Osteocyte (in vitro differentiated cells): ENCODE measurements at regions not wholly inside any gene's neighbourhood (a gene's known extent, or its start where the extent isn't known, plus 50 kb on each side); places are given as distances from the start of the nearest gene placed in this dataset.

Source experiments
- DNase-seq: peaks from one replicate; pipeline ENCODE4 v3.0.0; 2021; ENCODE audit warnings: mixed read lengths; ENCODE audit not compliant: unreplicated experiment; ENCODE audit errors: extremely low spot score
- H3K27ac Mint-ChIP-seq: one replicate; pipeline ENCODE4 v1.8.0; 2021; ENCODE audit warnings: mild to moderate bottlenecking, mixed read lengths; ENCODE audit not compliant: unreplicated experiment
- H3K27me3 Mint-ChIP-seq: one replicate; pipeline ENCODE4 v1.8.0; 2021; ENCODE audit warnings: mixed read lengths; ENCODE audit not compliant: unreplicated experiment
- H3K36me3 Mint-ChIP-seq: one replicate; pipeline ENCODE4 v1.8.0; 2021; ENCODE audit warnings: mixed read lengths; ENCODE audit not compliant: unreplicated experiment
- H3K4me1 Mint-ChIP-seq: one replicate; pipeline ENCODE4 v1.8.0; 2021; ENCODE audit warnings: mixed read lengths; ENCODE audit not compliant: unreplicated experiment
- H3K4me3 Mint-ChIP-seq: one replicate; pipeline ENCODE4 v1.8.0; 2021; ENCODE audit warnings: mild to moderate bottlenecking, moderate library complexity, mixed read lengths; ENCODE audit not compliant: unreplicated experiment
- H3K9me3 Mint-ChIP-seq: one replicate; pipeline ENCODE4 v1.8.0; 2021; ENCODE audit warnings: mixed read lengths; ENCODE audit not compliant: unreplicated experiment
- TF ChIP-seq, protein P1 (sequence below): fragments of 200-600 bp; sonication (generic); IDR thresholded peaks from 2 replicates; pipeline ENCODE4 v1.5.0; 2021; ENCODE audit warnings: antibody characterized with exemption, mild to moderate bottlenecking, moderate library complexity

DNA sequence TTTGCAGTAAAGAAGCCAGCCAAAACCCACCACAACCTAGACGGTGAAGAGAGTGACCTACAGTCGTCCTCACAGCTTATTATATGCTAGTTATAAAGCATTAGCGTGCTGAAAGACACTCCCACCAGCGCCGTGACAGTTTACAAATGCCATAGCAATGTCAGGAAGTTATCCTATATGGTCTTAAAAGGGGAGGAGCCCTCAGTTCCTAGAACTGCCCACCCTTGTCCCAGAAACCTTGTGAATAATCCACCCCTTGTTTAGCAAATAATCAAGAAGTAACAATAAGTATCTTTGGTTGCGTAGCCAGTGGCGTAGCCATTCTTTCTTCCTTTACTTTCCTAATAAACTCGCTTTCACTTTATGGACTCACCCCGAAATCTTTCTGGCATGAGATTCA, 227.9 kb upstream of the ARGLU1 start:
- Mint-ChIP-seq H3K27ac (no peak overlapping the region), H3K9me3 (no peaks in the 10 kb centered on the region), H3K4me1 (no peaks in the 10 kb centered on the region), H3K4me3 (no peak overlapping the region), H3K27me3 (peaks cover 14% of the 10 kb centered on the region), H3K36me3 (no peaks in the 10 kb centered on the region)
- no peak for DNase-seq
- TF ChIP-seq, protein P1, sequence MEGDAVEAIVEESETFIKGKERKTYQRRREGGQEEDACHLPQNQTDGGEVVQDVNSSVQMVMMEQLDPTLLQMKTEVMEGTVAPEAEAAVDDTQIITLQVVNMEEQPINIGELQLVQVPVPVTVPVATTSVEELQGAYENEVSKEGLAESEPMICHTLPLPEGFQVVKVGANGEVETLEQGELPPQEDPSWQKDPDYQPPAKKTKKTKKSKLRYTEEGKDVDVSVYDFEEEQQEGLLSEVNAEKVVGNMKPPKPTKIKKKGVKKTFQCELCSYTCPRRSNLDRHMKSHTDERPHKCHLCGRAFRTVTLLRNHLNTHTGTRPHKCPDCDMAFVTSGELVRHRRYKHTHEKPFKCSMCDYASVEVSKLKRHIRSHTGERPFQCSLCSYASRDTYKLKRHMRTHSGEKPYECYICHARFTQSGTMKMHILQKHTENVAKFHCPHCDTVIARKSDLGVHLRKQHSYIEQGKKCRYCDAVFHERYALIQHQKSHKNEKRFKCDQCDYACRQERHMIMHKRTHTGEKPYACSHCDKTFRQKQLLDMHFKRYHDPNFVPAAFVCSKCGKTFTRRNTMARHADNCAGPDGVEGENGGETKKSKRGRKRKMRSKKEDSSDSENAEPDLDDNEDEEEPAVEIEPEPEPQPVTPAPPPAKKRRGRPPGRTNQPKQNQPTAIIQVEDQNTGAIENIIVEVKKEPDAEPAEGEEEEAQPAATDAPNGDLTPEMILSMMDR = no peak

DNA sequence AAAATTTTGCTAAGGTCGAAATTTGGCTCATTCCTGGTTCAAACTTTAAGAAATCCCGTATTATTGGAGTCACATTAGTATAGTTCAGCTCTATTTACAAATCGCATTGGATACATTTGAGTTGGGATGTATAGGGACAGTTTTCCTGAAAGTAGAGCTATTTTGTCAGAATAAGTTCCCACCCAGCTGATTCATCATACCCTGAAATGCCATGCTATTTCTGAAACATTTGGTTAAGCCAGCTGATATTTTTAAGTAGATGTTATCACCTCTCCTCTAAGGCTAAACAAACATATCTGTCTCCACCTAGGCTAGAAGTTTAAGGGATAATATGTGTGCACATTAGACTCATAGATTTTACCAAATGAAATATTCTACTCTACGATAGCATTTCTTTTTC, 226.2 kb upstream of the ARGLU1 start:
- TF ChIP-seq, protein P1 = no peak
- H3K27ac Mint-ChIP-seq = no peak overlapping the region
- peaks cover 14% of the 10 kb centered on the region for H3K27me3 Mint-ChIP-seq
- H3K9me3 Mint-ChIP-seq = no peaks in the 10 kb centered on the region
- no peak overlapping the region for H3K4me3 Mint-ChIP-seq
- no peak for DNase-seq
- no peaks in the 10 kb centered on the region for H3K4me1 Mint-ChIP-seq
- H3K36me3 Mint-ChIP-seq = no peaks in the 10 kb centered on the region

DNA sequence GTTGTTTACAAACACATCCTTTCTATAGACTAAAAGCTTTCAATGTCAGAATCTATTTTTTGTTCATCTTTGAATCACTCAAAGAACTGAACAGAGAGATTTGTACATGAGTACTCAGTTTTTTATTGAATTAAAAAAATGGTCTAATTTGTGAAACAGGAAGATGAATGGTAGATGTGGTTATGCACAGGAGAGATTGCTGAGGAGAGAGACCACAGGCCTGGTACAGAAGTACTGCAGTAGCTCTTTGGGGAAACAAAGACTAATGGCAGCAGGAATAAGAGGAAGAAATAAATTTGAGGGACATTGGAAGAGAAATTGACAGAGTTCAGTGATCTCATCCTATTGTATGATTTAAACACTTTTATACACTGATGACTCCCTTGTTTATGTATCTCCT, 222.0 kb upstream of the ARGLU1 start:
- H3K4me1 Mint-ChIP-seq = no peaks in the 10 kb centered on the region
- no peaks in the 10 kb centered on the region for H3K9me3 Mint-ChIP-seq
- H3K4me3 Mint-ChIP-seq = no peak overlapping the region
- H3K27me3 Mint-ChIP-seq = no peaks in the 10 kb centered on the region
- DNase-seq = no peak
- TF ChIP-seq, protein P1 = no peak
- H3K27ac Mint-ChIP-seq = no peak overlapping the region
- H3K36me3 Mint-ChIP-seq = no peaks in the 10 kb centered on the region

DNA sequence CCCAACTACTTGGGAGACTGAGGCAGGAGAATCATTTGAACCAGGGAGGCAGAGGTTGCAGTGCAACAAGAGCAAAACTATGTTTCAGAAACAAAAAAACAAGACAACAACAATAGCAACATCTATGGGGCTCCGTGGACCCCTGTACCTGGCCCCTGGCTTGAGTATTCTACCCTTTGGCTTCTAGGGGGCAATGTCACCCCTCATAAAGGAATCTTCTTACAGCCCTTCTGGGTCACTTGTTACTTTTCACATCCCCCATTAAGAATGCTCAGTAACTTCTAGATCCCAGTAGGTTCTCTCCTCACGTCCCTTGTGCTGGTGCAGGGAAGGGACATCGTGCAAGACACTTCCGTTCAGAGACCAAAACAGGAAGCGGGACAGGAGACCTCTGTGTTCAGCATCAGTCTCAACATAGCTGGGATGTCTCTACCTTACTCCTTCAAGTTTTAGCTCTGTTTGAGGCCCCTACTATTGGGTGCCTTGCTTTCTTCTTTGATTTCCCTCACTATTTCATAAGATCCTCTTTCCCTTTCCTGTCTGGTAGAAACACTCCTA, 218.1 kb upstream of the ARGLU1 start:
- DNase-seq = no peak
- Mint-ChIP-seq H3K36me3 (no peaks in the 10 kb centered on the region), H3K4me3 (no peak overlapping the region), H3K27ac (no peak overlapping the region), H3K27me3 (no peaks in the 10 kb centered on the region), H3K4me1 (no peaks in the 10 kb centered on the region), H3K9me3 (no peaks in the 10 kb centered on the region)
- TF ChIP-seq, protein P1 = no peak

DNA sequence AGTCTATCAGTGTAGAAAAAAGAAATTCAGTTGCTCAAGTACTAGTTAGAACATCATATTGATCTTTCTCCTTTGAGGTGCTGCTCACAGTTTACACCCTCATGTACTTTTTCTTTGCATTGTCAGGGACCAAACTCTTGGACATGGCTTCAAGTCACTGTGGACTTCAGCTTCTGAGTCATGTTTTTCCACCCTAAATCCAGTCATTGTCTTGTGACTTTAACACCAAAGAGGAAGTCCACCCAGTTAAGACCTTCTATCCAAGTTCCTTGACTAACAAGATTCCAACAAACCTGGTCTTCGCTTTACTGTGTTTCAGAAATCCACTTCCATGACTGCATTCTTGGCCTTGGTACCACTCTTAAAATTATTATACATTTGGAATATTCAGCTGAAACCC, 206.7 kb upstream of the ARGLU1 start:
- no peak for DNase-seq
- Mint-ChIP-seq H3K9me3 (peaks cover 8% of the 10 kb centered on the region), H3K36me3 (no peaks in the 10 kb centered on the region), H3K4me3 (no peak overlapping the region), H3K27me3 (peaks cover 4% of the 10 kb centered on the region), H3K27ac (no peak overlapping the region), H3K4me1 (no peaks in the 10 kb centered on the region)
- TF ChIP-seq, protein P1 = no peak
